GM21360 (cell line): ENCODE measurements at regions not wholly inside any gene's neighbourhood (a gene's known extent, or its start where the extent isn't known, plus 50 kb on each side); places are given as distances from the start of the nearest gene placed in this dataset.

ENCODE experiments used
- ATAC-seq: cut with Tn5 transposase; IDR thresholded peaks from one replicate; pipeline ENCODE4 v1.9.1; 2021; ENCODE audit warnings: mild to moderate bottlenecking, moderate library complexity; ENCODE audit not compliant: unreplicated experiment

GRCh38 chr9:107161338-107161737 is 121.7 kb upstream of the RAD23B start:
- no peak for ATAC-seq

- ATAC-seq = no peak
Measured at GRCh38 chr9:107163370-107163769, 119.7 kb upstream of the RAD23B start.

- ATAC-seq = no peak
Measured at GRCh38 chr9:107169796-107170195, 113.3 kb upstream of the RAD23B start.

- ATAC-seq = no peak
Measured at GRCh38 chr9:107170801-107171200, 112.3 kb upstream of the RAD23B start.

- ATAC-seq = peak; percentile 58
Measured at GRCh38 chr9:107172160-107172978, 110.7 kb upstream of the RAD23B start.

GRCh38 chr9:107172979-107173347 is 110.1 kb upstream of the RAD23B start:
- ATAC-seq = peak; percentile 45

- no peak for ATAC-seq
Measured at GRCh38 chr9:107173422-107174180, 109.5 kb upstream of the RAD23B start.

GRCh38 chr9:107174441-107174840 is 108.6 kb upstream of the RAD23B start:
- no peak for ATAC-seq

GRCh38 chr9:107175041-107175440 is 108.0 kb upstream of the RAD23B start:
- ATAC-seq = no peak

- no peak for ATAC-seq
Measured at GRCh38 chr9:107175816-107176435, 107.2 kb upstream of the RAD23B start.

- no peak for ATAC-seq
Measured at GRCh38 chr9:107176436-107177151, 106.5 kb upstream of the RAD23B start.

GRCh38 chr9:107177243-107177839 is 105.7 kb upstream of the RAD23B start:
- ATAC-seq = no peak

GRCh38 chr9:107177857-107178256 is 105.2 kb upstream of the RAD23B start:
- ATAC-seq = no peak

GRCh38 chr9:107178293-107178692 is 104.8 kb upstream of the RAD23B start:
- no peak for ATAC-seq

- ATAC-seq = no peak
Measured at GRCh38 chr9:107180206-107180605, 102.9 kb upstream of the RAD23B start.

GRCh38 chr9:107183176-107183575 is 99.9 kb upstream of the RAD23B start:
- ATAC-seq = no peak

- ATAC-seq = no peak
Measured at GRCh38 chr9:107188376-107188775, 94.7 kb upstream of the RAD23B start.

- no peak for ATAC-seq
Measured at GRCh38 chr9:107190061-107190935, 92.8 kb upstream of the RAD23B start.

- ATAC-seq = no peak
Measured at GRCh38 chr9:107190936-107191290, 92.2 kb upstream of the RAD23B start.

GRCh38 chr9:107193251-107193650 is 89.8 kb upstream of the RAD23B start:
- ATAC-seq = no peak
